NT2/D1 (cell line): ENCODE measurements at regions not wholly inside any gene's neighbourhood (a gene's known extent, or its start where the extent isn't known, plus 50 kb on each side); places are given as distances from the start of the nearest gene placed in this dataset.

Experiments
- SUZ12 ChIP-seq: IDR thresholded peaks from 2 replicates; pipeline ENCODE4 v1.6.1; 2011; ENCODE audit not compliant: insufficient read length, insufficient read depth; ENCODE audit errors: extremely low read depth
- YY1 ChIP-seq: IDR thresholded peaks from 2 replicates; pipeline ENCODE4 v1.6.1; 2011; ENCODE audit not compliant: insufficient read length, insufficient read depth
- ZNF274 ChIP-seq: IDR thresholded peaks from 2 replicates; pipeline ENCODE4 v1.6.1; 2011; ENCODE audit warnings: mild to moderate bottlenecking, low read depth, low read length

DNA sequence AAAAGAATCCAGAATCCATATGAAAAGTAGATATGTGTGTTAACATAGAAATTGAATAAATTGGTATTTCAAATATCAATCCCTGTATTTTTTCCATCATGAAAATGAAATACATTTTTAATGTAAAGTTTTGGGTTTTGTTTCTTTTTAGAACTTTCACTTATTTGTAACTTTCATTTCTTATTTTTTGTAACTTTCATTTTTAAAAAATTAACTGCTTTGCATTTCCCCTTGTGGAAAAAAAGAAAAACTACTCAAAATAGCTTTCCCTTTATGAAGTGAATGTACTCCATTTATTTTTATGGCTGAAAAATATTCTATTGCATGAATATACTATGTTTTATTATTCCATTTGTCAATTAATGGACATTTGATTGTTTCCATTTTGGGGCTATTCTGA, 75.6 kb upstream of the SMNDC1 start:
- TF ChIP-seq YY1 (no peak), ZNF274 (no peak), SUZ12 (no peak)
